ENCODE measurements at regions not wholly inside any gene's neighbourhood (a gene's known extent, or its start where the extent isn't known, plus 50 kb on each side); places are given as distances from the start of the nearest gene placed in this dataset.
"Not testable (repeated sequence)": the region's sequence is repeated elsewhere in the genome, so short reads cannot be mapped to it uniquely, and the experiment has no call there.

DNA sequence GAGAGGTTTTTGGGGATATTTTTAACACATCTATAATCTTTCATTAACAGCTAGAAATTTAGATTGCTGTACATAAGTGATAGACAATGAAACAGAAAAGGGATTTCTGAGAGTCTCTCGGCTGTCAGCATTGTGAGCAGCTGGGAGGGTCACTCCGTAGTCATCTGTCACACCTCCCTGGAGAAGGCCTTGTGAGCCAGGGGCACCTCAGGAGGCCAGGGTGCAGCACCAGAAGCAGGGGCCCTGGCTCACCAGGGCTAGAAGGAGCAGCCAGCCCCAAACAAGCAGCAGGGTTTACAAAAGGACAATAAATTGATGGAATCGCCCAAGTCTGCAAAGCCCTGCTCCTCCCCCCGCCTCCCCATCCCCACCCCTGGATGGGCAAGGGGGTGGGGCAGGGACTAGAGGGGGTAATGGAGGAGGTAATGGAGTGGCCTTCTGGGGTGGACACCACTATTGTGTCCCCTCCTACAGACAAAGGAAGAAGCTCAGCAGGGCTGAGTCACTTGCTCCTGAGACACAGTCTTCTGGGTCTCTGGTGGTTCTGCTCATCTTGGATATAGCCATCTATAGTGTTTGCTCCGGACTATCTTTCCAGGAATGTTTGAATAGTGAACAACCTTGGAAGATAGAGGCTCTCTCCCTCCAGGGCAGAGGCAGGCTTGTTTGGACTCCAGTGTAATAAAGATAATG, 263.4 kb downstream of the NPHP4 start:
- WGBS, 2 donors: 78 to 80% methylated on average over 5 of the region's 5 CpGs
- no peak for TF ChIP-seq CTCF (IDR thresholded peaks at IDR 0.05)
- no peaks in the 10 kb centered on the region for H3K9me3 ChIP-seq
- ATAC-seq: no peak
- no peaks in the 10 kb centered on the region for H3K36me3 ChIP-seq
- intact Hi-C loops (cut with DNase I): no loop called here
- H3K27ac ChIP-seq: no peak overlapping the region
- no peak for DNase-seq
- peaks cover 0 to 4% (median 0%) of the 10 kb centered on the region in 9 donors for H3K4me1 ChIP-seq
- no peak overlapping the region for H3K4me3 ChIP-seq
- peaks cover 0 to 48% (median 4%) of the 10 kb centered on the region in 7 donors for H3K27me3 ChIP-seq

DNA sequence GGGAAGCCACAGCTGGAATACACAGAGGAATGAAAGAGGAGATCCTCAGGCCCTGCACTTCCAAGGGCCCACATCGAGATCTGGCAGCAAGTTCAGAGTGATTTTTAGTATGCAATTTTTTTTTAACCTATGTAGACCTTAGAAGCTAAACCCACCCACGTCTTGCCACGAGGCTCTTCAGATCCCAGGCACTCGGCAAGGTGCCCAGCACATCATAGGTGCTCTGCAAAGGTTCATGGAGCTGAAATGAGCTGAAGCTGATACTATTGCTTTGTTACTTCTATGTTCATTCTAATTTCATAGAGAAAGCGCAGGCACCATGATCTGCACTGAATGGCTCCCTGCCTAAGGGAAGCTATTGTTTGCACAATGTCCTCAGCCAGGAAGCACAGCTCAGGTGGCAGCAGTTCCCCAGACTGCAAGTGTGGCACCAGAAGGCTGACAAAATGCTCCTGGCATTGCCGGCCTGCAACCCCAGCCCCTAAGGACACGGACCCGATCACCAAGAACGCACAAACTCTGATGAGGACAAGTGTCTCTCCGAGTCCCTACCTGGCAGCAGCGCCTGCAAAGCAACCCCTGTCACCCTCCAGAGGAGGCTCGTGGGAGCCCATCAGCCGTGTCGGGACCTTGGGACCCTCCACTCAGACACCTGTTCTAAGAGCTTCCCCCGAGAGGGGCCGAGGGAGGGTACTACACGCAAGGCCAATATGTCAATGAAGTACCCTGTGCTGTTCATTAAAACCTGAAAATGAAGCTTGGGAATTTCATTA, 264.2 kb downstream of the NPHP4 start:
- 80 to 81% methylated on average over 17 of the region's 17 CpGs for WGBS, 2 donors
- no peak overlapping the region for H3K4me3 ChIP-seq
- no peak for TF ChIP-seq CTCF (IDR thresholded peaks at IDR 0.05)

GRCh38 chr1:5727191-5727590, 265.0 kb downstream of the NPHP4 start:
- ATAC-seq (no peak), DNase-seq (no peak)
- Histone ChIP-seq H3K4me1 (peaks cover 0 to 4% (median 0%) of the 10 kb centered on the region in 9 donors), H3K9me3 (no peaks in the 10 kb centered on the region), H3K36me3 (no peaks in the 10 kb centered on the region), H3K4me3 (no peak overlapping the region), H3K27ac (no peak overlapping the region), H3K27me3 (peaks cover 0 to 55% (median 4%) of the 10 kb centered on the region in 7 donors)
- no peak for TF ChIP-seq CTCF (IDR thresholded peaks at IDR 0.05)
- intact Hi-C loops (cut with DNase I): no loop called here

More for the DNA sequence above, 264.2 kb downstream of the NPHP4 start:
- Histone ChIP-seq H3K36me3 (no peaks in the 10 kb centered on the region), H3K27me3 (peaks cover 0 to 54% (median 4%) of the 10 kb centered on the region in 7 donors), H3K9me3 (no peaks in the 10 kb centered on the region), H3K4me1 (peaks cover 0 to 4% (median 0%) of the 10 kb centered on the region in 9 donors), H3K27ac (no peak overlapping the region)
- intact Hi-C loops (cut with DNase I): no loop called here
- no peak for DNase-seq
- no peak for ATAC-seq

DNA sequence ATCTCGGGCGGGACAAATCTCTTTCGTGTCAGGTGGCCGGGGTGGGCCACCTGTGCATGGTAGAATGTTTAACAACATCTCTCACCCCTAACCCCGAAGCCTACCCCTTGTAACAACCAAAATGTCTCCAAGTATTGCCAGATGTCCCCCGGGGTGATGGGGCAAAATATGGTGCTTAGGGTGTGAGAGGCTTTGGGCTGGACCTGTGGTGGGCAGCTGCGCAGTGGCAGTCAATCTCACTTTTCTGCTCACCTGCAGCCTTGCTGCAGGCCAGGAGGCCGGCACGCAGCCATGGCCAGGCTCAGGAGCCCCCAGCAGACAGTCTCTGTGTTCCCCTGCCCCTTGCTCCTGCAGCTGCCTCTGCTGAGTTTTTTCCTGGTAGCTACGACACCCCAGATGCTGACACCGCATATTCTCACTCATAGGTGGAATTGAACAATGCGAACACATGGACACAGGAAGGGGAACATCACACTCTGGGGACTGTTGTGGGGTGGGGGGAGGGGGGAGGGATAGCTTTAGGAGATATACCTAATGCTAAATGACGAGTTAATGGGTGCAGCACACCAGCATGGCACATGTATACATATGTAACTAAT, 265.5 kb downstream of the NPHP4 start:
- DNase-seq; H3K36me3 ChIP-seq; H3K9me3 ChIP-seq; H3K27ac ChIP-seq; H3K4me3 ChIP-seq; ATAC-seq; H3K4me1 ChIP-seq; intact Hi-C loops (cut with DNase I): not testable (repeated sequence)
- WGBS, 2 donors: 69 to 73% methylated on average over 12 of the region's 13 CpGs
- peaks cover 0 to 55% (median 4%) of the 10 kb centered on the region in 7 donors for H3K27me3 ChIP-seq

Data from heart right ventricle (tissue), 16 donors.